ENCODE measurements at regions not wholly inside any gene's neighbourhood (a gene's known extent, or its start where the extent isn't known, plus 50 kb on each side); places are given as distances from the start of the nearest gene placed in this dataset.

DNA sequence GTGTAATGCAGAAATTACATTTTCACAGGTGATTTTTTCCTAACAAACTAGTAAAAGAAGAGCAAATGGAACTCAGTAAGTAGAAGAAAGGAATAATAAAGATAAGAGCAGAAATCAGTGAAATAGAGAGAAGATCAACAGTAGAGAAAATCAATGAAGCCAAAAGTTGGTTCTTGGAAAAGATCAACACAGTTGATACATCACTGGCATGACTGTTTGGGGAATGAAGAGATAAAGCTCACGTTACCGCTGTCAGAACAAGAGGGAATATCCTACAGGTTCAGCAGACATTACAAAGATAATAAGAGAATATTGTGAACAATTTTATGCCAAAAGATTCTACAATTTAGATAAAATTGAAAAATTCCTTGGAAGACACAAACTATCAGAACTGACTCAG is 146.4 kb downstream of the ACTR3B start:
- H3K27me3 ChIP-seq (replicated peaks; ENCODE audit: insufficient read depth, low read depth, low read length, poor library complexity), result peaks cover 9% of the 10 kb centered on the region
- no peak for TF ChIP-seq EZH2 (IDR thresholded peaks at IDR 0.05; ENCODE audit: borderline replicate concordance, low read depth, low read length, poor library complexity, severe bottlenecking)
- H3K4me1 ChIP-seq (ENCODE audit: insufficient read depth, low read length, poor library complexity, severe bottlenecking), result peaks cover 10% of the 10 kb centered on the region
- H3K9me3 ChIP-seq (ENCODE audit: low read depth, low read length, poor library complexity, severe bottlenecking), result no peaks in the 10 kb centered on the region
- no peak for DNase-seq (ENCODE audit: low spot score)
- ChIA-PET POLR2A (ENCODE audit: low non-redundant PET) (interaction anchor here (0.5 kb wide), 1 partner anchor 24 kb away, joined by 5 read pairs; no protein-coding TSS in a partner anchor), CTCF (no interaction called here)
- BruUV-seq (replicated peaks), result no TSS peak
- intact Hi-C loops (cut with micrococcal nuclease; ENCODE audit: unreplicated experiment), result no loop called here
- no peak overlapping the region for H3K4me3 ChIP-seq (ENCODE audit: low read depth, low read length, poor library complexity, severe bottlenecking)
- no peaks in the 10 kb centered on the region for H3K36me3 ChIP-seq (ENCODE audit: insufficient read depth, low read length, poor library complexity, severe bottlenecking)
- no peak overlapping the region for H3K27ac ChIP-seq (ENCODE audit: low read depth, low read length, poor library complexity, severe bottlenecking)

DNA sequence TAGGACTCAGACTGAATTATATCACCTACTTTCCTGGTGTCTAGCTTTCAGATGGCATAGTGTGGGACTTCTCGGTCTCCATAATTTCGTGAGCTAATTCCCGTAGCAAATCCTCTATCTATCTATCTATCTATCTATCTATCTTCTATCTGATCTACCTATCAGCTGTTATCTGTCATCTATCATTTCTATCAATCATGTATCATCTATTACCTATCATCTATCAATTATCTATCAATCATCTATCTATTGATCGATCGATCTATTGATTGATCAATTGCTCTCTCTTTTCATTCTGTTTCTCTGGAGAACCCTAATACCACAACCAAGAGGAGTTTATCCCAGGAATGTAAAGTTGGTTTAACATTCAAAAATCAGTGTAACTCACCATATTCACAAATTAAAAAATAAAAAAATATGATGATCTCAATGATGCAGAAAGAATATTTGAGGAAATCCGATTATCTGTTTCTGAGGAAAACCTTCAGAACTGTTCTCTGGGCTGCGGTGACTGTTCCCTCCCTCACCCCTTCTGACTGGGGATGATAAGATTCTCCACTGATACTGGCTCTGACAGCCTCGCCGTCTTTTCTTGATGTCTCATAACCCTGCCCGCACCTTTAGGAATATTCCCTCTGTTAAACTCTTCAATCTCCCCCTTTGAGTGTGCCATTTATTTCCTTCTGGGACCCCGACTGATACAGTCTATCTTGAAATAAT is 147.7 kb downstream of the ACTR3B start:
- Histone ChIP-seq H3K27me3 (replicated peaks; ENCODE audit: insufficient read depth, low read depth, low read length, poor library complexity) (peaks cover 9% of the 10 kb centered on the region), H3K36me3 (ENCODE audit: insufficient read depth, low read length, poor library complexity, severe bottlenecking) (no peaks in the 10 kb centered on the region), H3K9me3 (ENCODE audit: low read depth, low read length, poor library complexity, severe bottlenecking) (no peaks in the 10 kb centered on the region), H3K4me1 (ENCODE audit: insufficient read depth, low read length, poor library complexity, severe bottlenecking) (peaks cover 12% of the 10 kb centered on the region), H3K4me3 (ENCODE audit: low read depth, low read length, poor library complexity, severe bottlenecking) (no peak overlapping the region), H3K27ac (ENCODE audit: low read depth, low read length, poor library complexity, severe bottlenecking) (no peak overlapping the region)
- no TSS peak for BruUV-seq (replicated peaks)
- TF ChIP-seq, protein P1, sequence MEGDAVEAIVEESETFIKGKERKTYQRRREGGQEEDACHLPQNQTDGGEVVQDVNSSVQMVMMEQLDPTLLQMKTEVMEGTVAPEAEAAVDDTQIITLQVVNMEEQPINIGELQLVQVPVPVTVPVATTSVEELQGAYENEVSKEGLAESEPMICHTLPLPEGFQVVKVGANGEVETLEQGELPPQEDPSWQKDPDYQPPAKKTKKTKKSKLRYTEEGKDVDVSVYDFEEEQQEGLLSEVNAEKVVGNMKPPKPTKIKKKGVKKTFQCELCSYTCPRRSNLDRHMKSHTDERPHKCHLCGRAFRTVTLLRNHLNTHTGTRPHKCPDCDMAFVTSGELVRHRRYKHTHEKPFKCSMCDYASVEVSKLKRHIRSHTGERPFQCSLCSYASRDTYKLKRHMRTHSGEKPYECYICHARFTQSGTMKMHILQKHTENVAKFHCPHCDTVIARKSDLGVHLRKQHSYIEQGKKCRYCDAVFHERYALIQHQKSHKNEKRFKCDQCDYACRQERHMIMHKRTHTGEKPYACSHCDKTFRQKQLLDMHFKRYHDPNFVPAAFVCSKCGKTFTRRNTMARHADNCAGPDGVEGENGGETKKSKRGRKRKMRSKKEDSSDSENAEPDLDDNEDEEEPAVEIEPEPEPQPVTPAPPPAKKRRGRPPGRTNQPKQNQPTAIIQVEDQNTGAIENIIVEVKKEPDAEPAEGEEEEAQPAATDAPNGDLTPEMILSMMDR (conservative IDR thresholded peaks at IDR 0.05; ENCODE audit: low read depth, low read length), result no peak
- TF ChIP-seq EZH2 (IDR thresholded peaks at IDR 0.05; ENCODE audit: borderline replicate concordance, low read depth, low read length, poor library complexity, severe bottlenecking), result no peak
- POLR2A ChIA-PET (ENCODE audit: low non-redundant PET), result no interaction called here
- CTCF ChIA-PET, result no interaction called here
- DNase-seq (ENCODE audit: low spot score), result no peak
- intact Hi-C loops (cut with micrococcal nuclease; ENCODE audit: unreplicated experiment), result no loop called here

DNA sequence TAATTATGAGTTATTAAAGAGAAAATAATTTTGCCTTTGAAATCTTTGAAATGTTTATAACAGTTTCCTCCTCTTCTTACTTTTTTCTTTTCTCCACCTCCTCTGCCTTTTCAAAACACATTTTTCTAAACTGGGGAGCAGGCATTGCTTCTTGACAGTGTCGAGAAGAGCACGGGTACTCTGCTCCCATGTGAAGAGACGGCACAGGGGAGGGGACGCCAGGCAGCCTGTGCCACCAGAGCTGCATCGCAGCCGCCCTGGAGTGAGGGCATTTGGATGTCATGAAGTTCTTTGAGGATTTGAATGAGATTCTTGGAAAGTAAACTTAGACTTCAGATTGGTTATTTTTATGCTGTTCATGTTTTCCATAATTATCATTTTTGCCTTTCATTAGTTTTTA is 149.7 kb downstream of the ACTR3B start:
- Histone ChIP-seq H3K36me3 (ENCODE audit: insufficient read depth, low read length, poor library complexity, severe bottlenecking) (no peaks in the 10 kb centered on the region), H3K9me3 (ENCODE audit: low read depth, low read length, poor library complexity, severe bottlenecking) (no peaks in the 10 kb centered on the region), H3K4me1 (ENCODE audit: insufficient read depth, low read length, poor library complexity, severe bottlenecking) (peaks cover 12% of the 10 kb centered on the region), H3K27me3 (replicated peaks; ENCODE audit: insufficient read depth, low read depth, low read length, poor library complexity) (peaks cover 9% of the 10 kb centered on the region), H3K4me3 (ENCODE audit: low read depth, low read length, poor library complexity, severe bottlenecking) (no peak overlapping the region), H3K27ac (ENCODE audit: low read depth, low read length, poor library complexity, severe bottlenecking) (no peak overlapping the region)
- BruUV-seq (replicated peaks), result no TSS peak
- CTCF ChIA-PET, result no interaction called here
- TF ChIP-seq, protein P1 (conservative IDR thresholded peaks at IDR 0.05; ENCODE audit: low read depth, low read length), result no peak
- TF ChIP-seq EZH2 (IDR thresholded peaks at IDR 0.05; ENCODE audit: borderline replicate concordance, low read depth, low read length, poor library complexity, severe bottlenecking), result no peak
- intact Hi-C loops (cut with micrococcal nuclease; ENCODE audit: unreplicated experiment), result no loop called here
- POLR2A ChIA-PET (ENCODE audit: low non-redundant PET), result no interaction called here
- DNase-seq (ENCODE audit: low spot score), result no peak

Data from A673 (cell line).